ENCODE measurements at regions not wholly inside any gene's neighbourhood (a gene's known extent, or its start where the extent isn't known, plus 50 kb on each side); places are given as distances from the start of the nearest gene placed in this dataset.
A peak's percentile ranks its signal among the peaks of the same experiment; 100 is the strongest.
"Not testable (repeated sequence)": the region's sequence is repeated elsewhere in the genome, so short reads cannot be mapped to it uniquely, and the experiment has no call there.

DNA sequence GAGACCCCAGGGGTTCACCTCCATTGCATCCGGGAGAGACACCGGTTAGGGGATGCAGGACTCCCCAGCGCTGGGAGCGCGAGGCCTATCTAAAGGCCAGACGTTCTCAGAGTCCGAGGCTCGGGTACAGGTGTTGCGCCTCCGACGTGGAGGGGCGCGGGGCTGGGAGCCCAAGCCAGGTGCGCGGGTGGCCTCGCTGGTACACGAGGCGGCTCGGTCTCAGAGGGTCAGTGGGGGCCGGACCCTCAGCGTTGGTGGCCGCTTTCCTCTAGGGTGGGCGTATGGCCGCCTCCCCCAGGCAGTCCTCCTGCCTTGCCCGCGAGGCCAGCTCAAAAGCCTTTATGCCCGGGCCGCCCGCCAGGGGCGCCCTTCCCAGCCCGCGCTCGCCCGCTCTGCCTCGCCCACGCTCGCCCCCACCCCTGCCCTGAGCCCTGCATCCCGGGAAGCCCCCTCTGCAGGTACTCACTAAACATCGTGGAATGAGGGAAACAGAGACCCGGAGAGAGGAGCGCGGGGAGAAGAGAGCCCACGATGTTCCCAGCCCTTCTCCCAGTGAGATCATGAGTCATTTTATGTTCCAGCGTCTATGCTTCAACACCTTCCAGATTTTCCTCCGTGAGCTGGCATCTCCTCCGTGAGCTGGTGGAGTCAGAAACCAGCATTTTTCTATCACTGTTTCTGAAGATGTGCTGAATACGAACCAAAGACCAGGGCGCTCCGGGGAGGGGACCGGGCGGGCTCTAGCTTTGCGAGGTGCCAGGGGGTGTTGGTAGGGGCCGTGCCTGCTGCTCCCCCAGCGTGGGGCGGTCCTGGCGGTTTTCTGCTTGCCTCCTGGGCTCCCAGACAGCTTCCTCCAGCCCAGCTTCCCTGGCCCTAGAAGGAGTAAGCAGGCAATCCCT, 73.8 kb downstream of the DIO3 start:
- ATAC-seq = peak; percentile 13

DNA sequence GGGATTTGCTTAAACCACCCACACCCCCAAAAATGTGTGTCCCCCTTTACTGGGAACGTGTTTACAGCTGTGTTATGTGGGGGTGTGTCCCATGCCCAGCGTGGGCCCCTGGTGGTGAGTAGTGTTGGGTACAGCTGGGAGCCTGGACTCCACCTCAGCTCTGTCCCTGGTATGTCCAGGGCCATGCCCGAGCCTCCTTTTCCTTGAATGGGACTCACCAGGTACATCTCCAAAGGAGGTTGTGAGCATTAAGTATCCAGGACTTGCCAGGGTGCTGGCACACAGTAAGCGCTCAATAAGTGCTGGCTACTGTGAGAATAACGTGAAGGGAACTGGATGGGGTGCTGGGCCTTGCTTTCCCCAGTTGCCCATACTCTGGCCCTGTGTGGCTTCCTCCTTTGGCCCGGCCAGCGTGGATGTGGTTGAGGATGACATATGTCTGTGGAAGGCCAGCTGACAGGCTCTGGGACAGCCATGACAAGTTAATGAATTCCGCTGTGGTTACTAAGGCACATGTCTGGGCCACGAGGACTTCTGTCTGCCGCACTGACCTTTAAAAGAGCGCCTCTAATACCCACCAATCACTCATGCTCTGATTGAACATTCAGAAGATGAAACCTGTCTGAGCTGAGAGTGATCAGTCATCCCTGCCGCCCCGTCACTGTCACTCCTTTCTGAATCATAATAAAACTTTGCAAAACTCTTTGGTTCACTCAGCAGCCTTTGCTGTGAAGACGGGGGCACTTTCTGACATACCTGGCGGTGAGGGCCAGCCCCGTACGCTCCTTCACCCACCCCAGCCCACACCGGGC, 74.7 kb downstream of the DIO3 start:
- ATAC-seq = no peak

DNA sequence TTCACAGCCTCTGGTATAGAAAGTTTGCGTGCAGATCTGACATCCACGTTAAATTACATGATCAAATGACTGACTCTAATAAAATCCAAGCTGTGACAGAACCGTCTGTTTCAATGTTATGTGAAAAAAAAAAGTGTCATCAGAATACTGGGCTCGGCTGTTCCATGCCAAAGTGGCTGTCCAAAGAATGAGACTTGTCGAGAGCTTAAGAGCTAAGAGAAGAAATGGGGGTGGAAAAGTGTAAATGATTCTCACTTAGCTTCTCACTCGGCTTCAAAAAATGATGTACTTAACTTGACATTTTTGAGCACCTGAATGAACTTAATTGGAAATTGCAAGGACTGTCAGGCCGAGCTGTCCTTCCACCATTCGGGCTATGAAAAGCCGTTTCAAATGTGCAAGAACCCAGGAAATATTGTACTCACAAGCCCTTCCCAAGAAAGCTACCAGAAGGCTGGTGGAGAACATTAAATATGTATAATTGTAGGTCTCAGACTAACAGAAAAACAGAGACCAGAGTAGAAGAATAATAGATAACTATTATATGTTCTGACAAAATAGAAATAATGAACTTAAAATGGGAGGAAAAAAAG, 78.0 kb downstream of the DIO3 start:
- no peak for ATAC-seq

DNA sequence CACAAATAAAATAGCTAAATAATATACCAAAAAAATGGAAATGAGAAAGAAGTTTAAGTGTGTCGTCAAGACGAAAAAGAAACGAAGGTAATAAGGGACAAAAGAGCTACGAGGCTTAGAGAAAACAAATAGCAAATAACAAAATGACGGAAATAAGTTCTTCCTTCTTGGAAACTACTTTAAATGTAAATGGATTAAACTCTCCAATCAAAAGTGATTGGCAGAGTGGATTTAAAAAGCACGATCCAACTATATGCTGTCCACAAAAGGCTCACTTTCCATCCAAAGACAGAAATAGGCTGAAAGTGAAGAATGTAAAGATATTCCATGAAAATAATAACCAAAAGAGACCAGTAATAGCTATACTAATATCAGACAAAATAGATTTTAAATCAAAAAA, 82.4 kb downstream of the DIO3 start:
- ATAC-seq = no peak

DNA sequence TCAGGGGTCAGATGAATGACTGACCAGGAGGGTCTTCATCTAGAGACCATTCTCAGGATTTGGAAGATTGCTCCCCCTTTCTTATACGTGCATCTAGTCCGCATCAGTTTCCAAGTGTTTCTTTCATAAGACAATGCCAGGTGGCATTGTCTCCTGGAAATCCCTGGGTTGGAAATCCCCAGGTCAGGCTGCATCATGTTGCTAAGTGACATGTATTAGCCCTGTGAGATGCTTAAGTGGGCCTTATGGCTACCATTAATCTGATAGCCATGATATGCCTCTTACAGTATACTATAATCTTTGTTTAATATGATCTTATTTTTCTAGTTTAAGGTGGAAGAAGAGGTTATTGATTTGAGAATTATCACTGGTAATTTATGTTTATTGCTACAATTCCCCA, 92.8 kb downstream of the DIO3 start:
- ATAC-seq = no peak

DNA sequence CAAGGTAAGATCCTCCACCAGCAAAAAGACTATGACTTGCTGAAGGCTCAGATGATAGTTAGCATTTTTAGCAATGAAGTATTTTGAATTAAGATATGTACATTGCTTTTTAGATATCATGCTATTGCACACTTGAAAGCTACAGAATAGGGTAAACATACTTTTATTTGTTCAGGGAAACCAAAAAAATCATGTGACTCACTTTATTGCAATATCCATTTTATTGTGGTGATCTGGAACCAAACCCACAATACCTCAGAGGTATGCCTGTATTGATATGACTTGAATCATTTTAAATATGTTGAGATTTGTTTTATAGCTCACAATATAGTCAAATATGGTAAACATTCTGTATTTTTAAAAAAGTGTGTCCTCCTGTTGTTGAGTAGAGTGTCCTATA, 96.1 kb downstream of the DIO3 start:
- no peak for ATAC-seq

DNA sequence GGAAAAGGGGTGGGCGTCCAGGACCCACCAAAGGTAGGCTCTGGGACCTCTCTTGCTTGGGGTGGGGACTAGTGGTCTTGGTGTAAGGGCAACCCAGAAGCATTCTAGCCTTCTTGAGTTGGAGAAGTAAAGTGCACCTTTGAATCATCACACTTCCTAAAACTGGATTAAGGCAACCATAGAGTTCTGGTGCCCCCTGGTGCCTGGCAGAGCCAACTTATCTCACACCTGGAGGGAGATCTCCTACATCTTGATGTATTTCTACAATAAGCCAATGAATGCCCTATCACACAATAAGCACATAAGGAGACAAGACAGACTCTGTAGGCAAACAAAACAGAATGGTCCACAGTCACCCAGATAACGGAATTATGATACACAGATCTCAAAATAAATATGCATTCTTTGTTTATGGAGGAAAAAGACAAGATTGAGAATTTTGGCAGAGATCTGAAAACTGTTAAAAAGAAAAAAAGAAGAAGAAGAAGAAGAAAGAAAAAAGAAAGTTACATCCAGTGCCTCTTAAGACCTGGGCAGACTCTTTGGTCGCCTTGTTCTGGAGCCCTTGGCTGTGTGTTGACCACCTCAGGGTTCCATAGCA, 95.9 kb upstream of the PPP2R5C start:
- ATAC-seq = peak; percentile 82

DNA sequence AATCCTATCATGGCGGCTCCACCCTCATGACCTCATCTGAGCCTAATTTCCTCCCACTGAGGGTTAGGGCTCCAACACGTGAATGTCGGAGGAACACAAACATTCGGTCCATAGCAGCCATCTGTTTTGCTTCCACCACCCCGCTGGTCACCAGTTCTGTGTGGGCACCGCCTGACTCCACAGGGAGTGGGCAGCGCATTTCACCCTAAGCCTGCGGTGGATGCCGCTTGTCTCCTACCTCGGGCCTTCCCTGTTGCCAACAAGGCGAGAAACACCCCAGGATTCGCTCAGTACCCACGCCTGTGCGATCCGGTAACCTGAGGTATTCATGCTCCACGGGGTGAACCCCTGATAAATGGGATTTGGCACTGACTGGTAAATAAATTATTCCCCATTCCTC, 95.2 kb upstream of the PPP2R5C start:
- no peak for ATAC-seq

DNA sequence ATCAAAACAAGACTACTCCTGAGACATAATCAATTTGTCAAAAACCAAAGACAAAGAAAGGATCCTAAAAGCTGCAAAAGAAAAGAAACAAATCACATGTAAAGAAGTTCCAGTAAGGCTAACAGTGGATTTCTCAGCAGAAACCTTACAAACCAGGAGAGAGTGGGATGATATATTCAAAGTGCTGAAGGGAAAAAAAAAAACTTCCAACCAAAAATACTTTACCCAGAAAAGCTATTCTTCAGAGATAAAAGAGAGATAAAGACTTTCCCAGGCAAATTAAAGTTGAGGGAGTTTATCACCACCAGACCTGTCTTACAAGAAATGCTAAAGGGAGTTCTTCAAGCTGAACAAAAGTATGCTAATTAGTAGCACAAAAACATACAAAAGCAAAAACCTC, 91.9 kb upstream of the PPP2R5C start:
- no peak for ATAC-seq

DNA sequence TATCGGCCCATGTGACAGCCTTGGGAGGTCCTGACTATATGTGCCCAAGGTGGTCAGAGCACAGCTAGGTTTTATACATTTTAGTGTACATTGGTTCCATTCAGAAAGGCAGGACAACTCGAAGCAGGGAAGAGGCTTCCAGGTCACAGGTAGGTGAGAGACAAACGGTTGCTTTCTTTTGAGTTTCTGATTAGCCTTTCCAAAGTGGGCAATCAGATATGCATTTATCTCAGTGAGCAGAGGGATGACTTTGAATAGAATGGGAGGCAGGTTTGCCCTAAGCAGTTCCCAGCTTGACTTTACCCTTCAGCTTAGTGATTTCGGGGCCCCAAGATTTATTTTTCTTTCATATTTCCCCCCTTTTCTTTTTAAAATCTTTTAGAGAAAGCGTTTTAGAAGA, 87.6 kb upstream of the PPP2R5C start:
- no peak for ATAC-seq

DNA sequence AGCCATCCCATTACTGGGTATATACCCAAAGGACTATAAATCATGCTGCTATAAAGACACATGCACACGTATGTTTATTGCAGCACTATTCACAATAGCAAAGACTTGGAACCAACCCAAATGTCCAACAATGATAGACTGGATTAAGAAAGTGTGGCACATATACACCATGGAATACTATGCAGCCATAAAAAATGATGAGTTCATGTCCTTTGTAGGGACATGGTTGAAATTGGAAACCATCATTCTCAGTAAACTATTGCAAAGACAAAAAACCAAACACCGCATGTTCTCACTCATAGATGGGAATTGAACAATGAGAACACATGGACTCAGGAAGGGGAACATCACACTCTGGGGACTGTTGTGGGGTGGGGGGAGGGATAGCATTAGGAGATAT, 85.7 kb upstream of the PPP2R5C start:
- ATAC-seq = not testable (repeated sequence)

DNA sequence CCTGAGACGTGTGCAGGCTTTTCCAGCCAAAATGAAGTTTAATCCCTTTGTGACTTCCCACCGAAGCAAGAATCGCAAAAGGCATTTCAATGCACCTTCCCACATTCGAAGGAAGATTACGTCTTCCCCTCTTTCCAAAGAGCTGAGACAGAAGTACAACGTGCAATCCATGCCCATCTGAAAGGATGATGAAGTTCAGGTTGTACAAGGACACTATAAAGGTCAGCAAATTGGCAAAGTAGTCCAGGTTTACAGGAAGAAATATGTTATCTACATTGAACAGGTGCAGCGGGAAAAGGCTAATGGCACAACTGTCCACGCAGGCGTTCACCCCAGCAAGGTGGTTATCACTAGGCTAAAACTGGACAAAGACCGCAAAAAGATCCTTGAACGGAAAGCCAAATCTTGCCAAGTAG, 83.6 kb upstream of the PPP2R5C start:
- not testable (repeated sequence) for ATAC-seq

DNA sequence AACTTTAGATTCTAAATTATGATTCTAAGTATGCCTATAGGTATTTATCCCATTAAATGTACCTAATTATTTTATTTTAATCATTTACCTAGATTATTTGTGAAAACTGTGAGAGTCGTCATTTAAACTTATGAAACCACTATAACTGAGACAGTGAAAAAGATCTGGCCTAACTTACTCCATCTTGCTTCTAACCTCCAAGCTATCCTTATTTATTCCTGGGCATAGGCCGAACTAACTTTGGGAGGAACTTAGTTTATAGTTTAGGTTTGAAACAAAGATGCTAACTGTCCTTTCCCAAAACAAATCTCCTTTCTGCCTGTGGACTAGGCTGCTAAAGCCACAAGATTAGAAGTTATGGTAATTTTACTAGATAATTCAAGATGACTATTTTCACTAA, 79.7 kb upstream of the PPP2R5C start:
- ATAC-seq = no peak

DNA sequence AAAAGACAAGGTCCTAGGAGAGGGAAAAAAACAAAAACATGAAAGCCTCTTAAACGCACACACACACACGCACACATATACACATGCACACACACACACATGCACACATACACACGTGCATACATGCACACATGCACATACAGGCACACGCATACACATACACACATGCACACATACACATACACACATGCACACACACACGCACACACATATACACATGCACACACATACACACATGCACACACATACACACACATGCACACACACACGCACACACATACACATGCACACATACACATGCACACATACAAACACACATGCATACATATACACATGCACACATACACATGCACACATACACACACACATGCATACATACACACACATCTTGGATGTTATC, 78.1 kb upstream of the PPP2R5C start:
- ATAC-seq = no peak

DNA sequence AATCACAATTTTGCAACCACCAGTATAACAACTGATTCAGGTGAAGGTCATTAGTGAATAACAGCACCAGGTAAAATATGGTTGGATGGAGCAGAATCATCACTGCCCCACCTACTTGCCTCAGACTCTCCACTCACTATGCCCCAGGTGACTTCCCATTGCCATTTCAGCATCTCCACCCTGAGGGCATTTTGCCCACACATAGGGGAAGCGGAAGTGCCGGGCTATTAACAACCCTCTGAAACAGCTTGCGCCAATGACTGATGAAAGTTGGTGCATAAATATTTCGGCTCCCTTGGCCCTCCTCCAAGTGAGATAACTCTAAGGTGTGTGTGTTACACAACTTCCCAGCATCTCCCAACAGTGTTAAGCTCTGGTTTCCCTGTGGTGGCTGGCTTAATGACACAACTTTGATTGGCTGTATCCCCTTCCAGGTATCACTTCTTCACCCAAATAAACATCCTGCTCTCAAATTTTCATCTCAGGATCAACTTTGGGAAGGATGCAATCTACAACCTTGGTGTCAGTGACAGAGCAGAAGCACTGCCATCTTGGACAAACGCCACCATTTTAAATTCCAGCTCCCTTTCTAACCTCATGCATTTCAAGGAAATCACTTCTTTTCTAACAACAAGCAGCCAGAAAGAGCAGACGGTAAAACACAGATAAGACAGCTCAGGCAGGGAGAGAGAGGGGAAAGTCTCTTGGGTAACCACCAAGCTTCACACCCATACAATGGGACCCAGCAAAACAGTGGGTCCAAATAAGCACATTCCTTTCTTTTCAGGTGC, 73.6 kb upstream of the PPP2R5C start:
- no peak for ATAC-seq

DNA sequence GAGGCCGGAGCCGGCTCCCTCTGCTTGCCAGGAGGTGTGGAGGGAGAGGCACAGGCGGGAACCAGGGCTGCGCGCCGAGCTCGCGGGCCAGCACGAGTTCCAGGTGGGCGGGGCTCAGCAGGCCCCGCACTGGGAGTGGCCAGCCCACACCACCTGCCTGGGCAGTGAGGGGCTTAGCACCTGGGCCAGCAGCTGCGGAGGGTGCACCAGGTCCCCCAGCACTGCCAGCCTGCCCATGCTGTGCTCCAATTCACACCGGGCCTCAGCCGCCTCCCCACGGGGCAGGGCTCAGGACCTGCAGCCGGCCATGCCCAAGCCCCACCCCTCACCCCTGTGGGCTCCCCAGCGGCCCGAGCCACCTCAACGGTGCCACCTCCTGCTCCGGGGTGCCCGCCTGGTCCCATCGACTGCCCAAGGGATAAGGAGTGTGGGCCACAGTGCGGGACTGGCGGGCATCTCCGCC, 72.4 kb upstream of the PPP2R5C start:
- ATAC-seq = no peak

DNA sequence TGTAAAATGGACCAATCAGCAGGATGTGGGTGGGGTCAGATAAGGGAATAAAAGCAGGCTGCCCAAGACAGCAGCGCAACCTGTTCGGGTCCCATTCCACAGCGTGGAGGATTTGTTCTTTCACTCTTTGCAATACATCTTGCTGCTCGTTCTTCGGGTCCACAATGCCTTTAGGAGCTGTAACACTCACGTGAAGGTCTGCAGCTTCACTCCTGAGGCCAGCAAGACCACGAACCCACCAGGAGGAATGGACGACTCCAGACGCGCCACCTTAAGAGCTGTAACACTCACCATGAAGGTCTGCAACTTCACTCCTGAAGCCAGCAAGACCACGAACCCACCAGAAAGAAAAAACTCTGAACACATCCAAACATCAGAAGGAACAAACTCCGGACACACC, 71.5 kb upstream of the PPP2R5C start:
- not testable (repeated sequence) for ATAC-seq

DNA sequence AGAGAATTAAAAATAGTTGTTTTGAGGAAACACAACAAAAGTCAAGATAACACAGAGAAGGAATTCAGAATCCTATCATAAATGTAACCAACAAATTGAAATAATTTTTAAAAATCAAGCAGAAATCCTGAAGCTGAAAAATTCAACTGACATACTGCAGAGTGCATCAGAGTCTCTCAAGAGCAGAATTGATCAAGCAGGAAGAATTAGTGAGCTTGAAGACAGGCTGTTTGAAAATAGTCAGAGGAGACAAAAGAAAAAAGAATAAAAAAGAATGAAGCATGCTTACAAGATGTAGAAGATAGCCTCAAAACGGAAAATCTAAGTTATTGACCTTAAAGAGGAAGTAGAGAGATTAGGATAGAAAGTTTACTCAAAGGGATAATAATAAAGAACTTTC, 65.8 kb upstream of the PPP2R5C start:
- no peak for ATAC-seq

DNA sequence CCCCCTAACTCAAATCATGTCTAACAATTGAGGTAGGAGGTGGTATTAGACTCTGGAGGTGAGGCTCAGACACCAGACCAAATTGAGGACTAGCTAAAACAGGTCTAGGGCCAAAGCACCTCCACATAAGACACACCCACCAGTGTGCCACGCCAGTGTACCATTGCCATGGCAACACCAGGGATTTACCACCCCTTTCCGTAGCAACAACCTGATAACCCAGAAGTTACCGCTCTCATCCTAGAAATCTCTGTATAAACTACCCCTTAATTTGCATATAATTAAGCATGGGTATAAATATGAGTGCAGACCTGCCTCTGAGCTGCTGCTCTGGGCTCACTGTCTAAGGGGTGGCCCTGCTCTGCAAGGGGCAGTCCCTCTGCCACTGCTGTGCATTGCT, 57.4 kb upstream of the PPP2R5C start:
- ATAC-seq = no peak

DNA sequence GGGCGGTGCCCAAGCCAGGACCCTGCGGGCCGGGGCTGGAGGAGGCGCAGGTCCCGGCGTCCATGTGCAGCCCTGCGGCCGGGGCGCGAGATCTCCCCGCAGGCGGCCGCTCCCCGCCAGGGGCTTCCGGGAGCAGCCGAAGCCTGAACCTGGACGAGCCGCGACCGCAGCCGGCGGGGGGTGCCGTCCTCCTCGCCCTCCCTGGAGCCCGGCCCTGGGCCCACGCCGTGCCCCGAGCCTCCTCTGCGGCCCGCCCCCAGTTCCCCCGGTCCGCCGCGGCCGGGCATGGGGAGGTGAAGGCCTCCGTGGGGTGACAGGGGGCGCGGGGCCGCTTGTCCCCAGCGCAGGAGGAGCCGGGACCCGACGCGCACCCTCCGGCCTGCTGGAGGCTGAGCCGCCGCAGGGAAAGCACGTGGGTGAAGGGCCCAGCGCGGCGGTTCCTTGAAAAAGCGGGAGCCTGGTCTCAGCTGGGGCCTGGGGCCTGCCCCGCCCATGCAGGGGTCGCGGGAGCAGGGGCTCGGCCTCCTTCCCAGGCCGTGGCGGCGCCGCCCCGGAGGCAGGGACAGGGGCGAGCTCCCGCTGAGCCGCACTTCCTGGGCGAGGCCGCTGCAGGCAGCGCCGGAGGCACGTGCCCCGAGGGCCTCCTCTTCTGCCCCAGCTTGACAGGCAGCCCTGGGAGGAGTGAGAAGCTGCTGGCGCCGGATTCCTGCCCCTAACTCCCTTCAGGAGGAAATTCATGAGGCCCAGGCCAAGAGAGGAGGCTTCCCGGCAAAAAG, 55.6 kb upstream of the PPP2R5C start:
- peak; percentile 60 for ATAC-seq

DNA sequence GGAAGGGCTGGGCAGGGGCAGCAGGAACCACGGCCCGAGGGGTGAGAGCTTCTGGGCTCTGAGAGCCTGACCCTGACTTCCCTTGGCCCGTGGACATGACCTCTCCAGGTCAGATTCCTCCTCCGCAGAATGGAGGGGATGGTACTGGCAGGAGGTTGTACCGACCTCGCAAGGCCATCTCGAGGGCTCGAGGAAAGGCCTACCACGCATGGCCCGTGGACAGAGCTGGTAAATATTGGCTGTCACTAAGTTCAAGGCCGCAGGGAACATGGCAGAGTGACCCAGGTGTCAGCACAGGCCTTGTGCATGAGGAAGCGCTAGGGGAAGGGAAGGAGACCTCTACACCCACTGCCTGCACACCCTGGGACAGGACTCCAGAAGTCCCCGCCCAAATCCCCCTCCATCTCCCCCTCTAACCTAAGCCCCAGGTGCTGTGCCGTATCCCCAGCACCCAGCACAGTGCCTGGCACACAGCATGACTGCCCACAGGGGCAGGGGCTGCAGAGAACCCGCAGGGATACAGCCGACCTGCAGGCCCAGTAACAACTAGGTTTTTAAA, 54.9 kb upstream of the PPP2R5C start:
- ATAC-seq = peak; percentile 2

All from esophagus mucosa (tissue), 1 donor.